CD8-positive, alpha-beta memory T cell (primary cell): ENCODE measurements at regions not wholly inside any gene's neighbourhood (a gene's known extent, or its start where the extent isn't known, plus 50 kb on each side); places are given as distances from the start of the nearest gene placed in this dataset.

Experiments
- CTCF ChIA-PET: fragments of 350-600 bp; sonication (Branson Sonifier 250); formaldehyde crosslinking; loops from one replicate; lab custom pipeline; 2021; ENCODE audit warnings: antibody characterized with exemption; lab: Charles Lee
- POLR2A ChIA-PET: fragments of 350-600 bp; sonication (Branson Sonifier 250); formaldehyde crosslinking; loops from one replicate; lab custom pipeline; 2021; ENCODE audit warnings: antibody characterized with exemption; lab: Charles Lee
- DNase-seq, 5 donors: peaks; one replicate each; pipeline versions ENCODE4 v3.0.0 to v3.0.0-alpha.2; 2020 to 2022; ENCODE audit warnings: mixed read lengths in 1 of 5
- H3K27ac ChIP-seq: one replicate; pipeline ENCODE4 v1.7.0; 2013; ENCODE audit warnings: low read depth, mild to moderate bottlenecking, low read length, moderate library complexity
- H3K27me3 ChIP-seq: 2 replicates; pipeline ENCODE4 v1.7.0; 2013; ENCODE audit warnings: low read length, mild to moderate bottlenecking; ENCODE audit not compliant: insufficient read depth, poor library complexity, severe bottlenecking
- H3K36me3 ChIP-seq: 2 replicates; pipeline ENCODE4 v1.7.0; 2013; ENCODE audit warnings: mild to moderate bottlenecking, low read length, moderate library complexity; ENCODE audit not compliant: insufficient read depth
- H3K4me1 ChIP-seq: 2 replicates; pipeline ENCODE4 v1.7.0; 2013; ENCODE audit warnings: mild to moderate bottlenecking, low read length, moderate library complexity; ENCODE audit not compliant: insufficient read depth
- H3K4me3 ChIP-seq: 2 replicates; pipeline ENCODE4 v1.7.0; 2013; ENCODE audit warnings: mild to moderate bottlenecking, low read length
- H3K9me3 ChIP-seq: 2 replicates; pipeline ENCODE4 v1.7.0; 2013; ENCODE audit warnings: mild to moderate bottlenecking, low read length
- H3K27ac Mint-ChIP-seq, 8 donors: one replicate each; pipeline ENCODE4 v1.8.0; 2020 to 2021; ENCODE audit warnings: mixed read lengths in 8 of 8, mild to moderate bottlenecking in 6 of 8, inconsistent platforms in 3 of 8, moderate library complexity in 3 of 8
- H3K27me3 Mint-ChIP-seq, 2 donors: one replicate each; pipeline ENCODE4 v1.8.0; 2020 to 2021; ENCODE audit warnings: mixed read lengths in 2 of 2, mild to moderate bottlenecking in 1 of 2, moderate library complexity in 1 of 2
- H3K36me3 Mint-ChIP-seq, 3 donors: one replicate each; pipeline ENCODE4 v1.8.0; 2020 to 2021; ENCODE audit warnings: mixed read lengths in 3 of 3, inconsistent platforms in 1 of 3, mild to moderate bottlenecking in 1 of 3
- H3K4me1 Mint-ChIP-seq, 3 donors: one replicate each; pipeline ENCODE4 v1.8.0; 2020 to 2021; ENCODE audit warnings: mixed read lengths in 3 of 3, inconsistent platforms in 1 of 3, mild to moderate bottlenecking in 1 of 3
- H3K4me3 Mint-ChIP-seq, 7 donors: one replicate each; pipeline ENCODE4 v1.8.0; 2020 to 2021; ENCODE audit warnings: mixed read lengths in 7 of 7, mild to moderate bottlenecking in 6 of 7, moderate library complexity in 4 of 7, inconsistent platforms in 2 of 7
- H3K9me3 Mint-ChIP-seq, 5 donors: one replicate each; pipeline ENCODE4 v1.8.0; 2020 to 2022; ENCODE audit warnings: mixed read lengths in 5 of 5, mild to moderate bottlenecking in 3 of 5, moderate library complexity in 2 of 5, inconsistent platforms in 1 of 5

- H3K9me3 ChIP-seq: no peaks in the 10 kb centered on the region
- CTCF ChIA-PET: no interaction called here
- H3K4me3 Mint-ChIP-seq: no peak overlapping the region
- H3K36me3 Mint-ChIP-seq: no peaks in the 10 kb centered on the region
- no peak overlapping the region for H3K27ac Mint-ChIP-seq
- no peaks in the 10 kb centered on the region for H3K27me3 Mint-ChIP-seq
- H3K4me1 ChIP-seq: peaks cover 9% of the 10 kb centered on the region
- no peak overlapping the region for H3K4me3 ChIP-seq
- DNase-seq: no peak
- peaks cover 16 to 19% (median 16%) of the 10 kb centered on the region in 3 donors for H3K4me1 Mint-ChIP-seq
- H3K27me3 ChIP-seq: no peaks in the 10 kb centered on the region
- no peak overlapping the region for H3K27ac ChIP-seq
- no peaks in the 10 kb centered on the region for H3K36me3 ChIP-seq
- POLR2A ChIA-PET: no interaction called here
- no peaks in the 10 kb centered on the region for H3K9me3 Mint-ChIP-seq
Measured at GRCh38 chr5:157914151-157914788, 55.3 kb upstream of the CLINT1 start.

GRCh38 chr5:157913575-157913974, 54.6 kb upstream of the CLINT1 start:
- no peaks in the 10 kb centered on the region for H3K36me3 Mint-ChIP-seq
- H3K4me3 Mint-ChIP-seq: no peak overlapping the region
- no peak for DNase-seq
- H3K27me3 Mint-ChIP-seq: peaks cover 0 to 1% of the 10 kb centered on the region in 2 donors
- Histone ChIP-seq H3K27ac (no peak overlapping the region), H3K36me3 (no peaks in the 10 kb centered on the region), H3K4me3 (no peak overlapping the region), H3K4me1 (peaks cover 2% of the 10 kb centered on the region), H3K27me3 (no peaks in the 10 kb centered on the region), H3K9me3 (no peaks in the 10 kb centered on the region)
- H3K27ac Mint-ChIP-seq: no peak overlapping the region
- H3K9me3 Mint-ChIP-seq: no peaks in the 10 kb centered on the region
- ChIA-PET CTCF (no interaction called here), POLR2A (no interaction called here)
- H3K4me1 Mint-ChIP-seq: peaks cover 9 to 12% (median 9%) of the 10 kb centered on the region in 3 donors

DNA sequence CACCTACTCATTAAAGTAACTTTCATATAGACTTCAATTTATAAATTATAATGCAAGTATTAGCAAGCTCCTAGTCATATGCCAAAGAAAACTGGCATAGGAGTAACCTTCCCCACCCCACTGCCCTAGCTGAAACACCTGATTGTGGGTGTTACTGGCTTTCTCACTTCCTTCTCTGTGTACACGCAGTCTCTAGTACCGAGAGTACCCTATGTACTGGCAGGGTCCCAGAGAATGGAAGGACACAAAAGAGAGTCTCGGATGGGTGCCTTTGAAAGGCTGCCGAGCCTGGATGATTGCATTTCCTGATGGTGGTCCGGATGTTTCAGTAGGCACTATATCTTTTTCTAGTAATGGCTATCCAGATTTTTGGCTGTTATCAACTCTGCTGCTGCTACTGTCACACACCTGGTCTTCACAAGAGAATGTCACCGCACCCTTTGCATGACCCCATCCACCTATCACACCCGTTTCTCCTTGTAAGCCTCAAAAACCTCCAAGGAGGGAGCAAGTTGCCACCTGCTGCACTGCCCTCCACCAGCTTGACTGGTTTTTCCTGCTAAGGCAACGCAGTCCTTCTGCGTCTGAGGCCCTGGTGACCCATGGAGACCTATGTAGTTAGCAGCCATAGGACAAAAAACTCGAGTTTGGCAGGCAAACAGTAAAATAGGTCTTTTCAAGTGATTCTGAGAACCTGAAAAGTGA, 53.8 kb upstream of the CLINT1 start:
- no peak overlapping the region for H3K27ac ChIP-seq
- no peaks in the 10 kb centered on the region for H3K27me3 ChIP-seq
- H3K4me3 ChIP-seq: no peak overlapping the region
- no peaks in the 10 kb centered on the region for H3K9me3 Mint-ChIP-seq
- no peaks in the 10 kb centered on the region for H3K36me3 Mint-ChIP-seq
- H3K9me3 ChIP-seq: no peaks in the 10 kb centered on the region
- CTCF ChIA-PET: no interaction called here
- no peak overlapping the region for H3K4me3 Mint-ChIP-seq
- POLR2A ChIA-PET: no interaction called here
- peaks cover 1 to 4% (median 2%) of the 10 kb centered on the region in 3 donors for H3K4me1 Mint-ChIP-seq
- H3K36me3 ChIP-seq: no peaks in the 10 kb centered on the region
- no peak for DNase-seq
- H3K27me3 Mint-ChIP-seq: peaks cover 0 to 3% of the 10 kb centered on the region in 2 donors
- no peak overlapping the region for H3K27ac Mint-ChIP-seq
- no peaks in the 10 kb centered on the region for H3K4me1 ChIP-seq

- Mint-ChIP-seq H3K4me1 (no peaks in the 10 kb centered on the region), H3K36me3 (no peaks in the 10 kb centered on the region), H3K9me3 (no peaks in the 10 kb centered on the region), H3K27me3 (peaks cover 2 to 3% of the 10 kb centered on the region in 2 donors), H3K4me3 (no peak overlapping the region), H3K27ac (no peak overlapping the region)
- no peak for DNase-seq
- CTCF ChIA-PET: no interaction called here
- Histone ChIP-seq H3K9me3 (no peaks in the 10 kb centered on the region), H3K27me3 (no peaks in the 10 kb centered on the region), H3K4me3 (no peak overlapping the region), H3K36me3 (no peaks in the 10 kb centered on the region), H3K4me1 (no peaks in the 10 kb centered on the region), H3K27ac (no peak overlapping the region)
- POLR2A ChIA-PET: no interaction called here
Measured at GRCh38 chr5:157911568-157911967, 52.6 kb upstream of the CLINT1 start.
